ENCODE measurements at regions not wholly inside any gene's neighbourhood (a gene's known extent, or its start where the extent isn't known, plus 50 kb on each side); places are given as distances from the start of the nearest gene placed in this dataset.

GRCh38 chr7:32428546-32428945 lies 61.6 kb downstream of the LSM5 start:
- DNase-seq (ENCODE audit: low spot score): no peak

- peak; percentile 82 for DNase-seq (ENCODE audit: low spot score)
These were observed 62.4 kb downstream of the LSM5 start for GRCh38 chr7:32427769-32428291.

GRCh38 chr7:32416846-32417245 lies 73.3 kb downstream of the LSM5 start:
- no peak for DNase-seq (ENCODE audit: low spot score)

GRCh38 chr7:32415936-32416335 lies 74.2 kb downstream of the LSM5 start:
- DNase-seq (ENCODE audit: low spot score): no peak

GRCh38 chr7:32415519-32415918 lies 74.7 kb downstream of the LSM5 start:
- no peak for DNase-seq (ENCODE audit: low spot score)

- no peak for DNase-seq (ENCODE audit: low spot score)
These were observed 77.7 kb downstream of the LSM5 start for GRCh38 chr7:32412471-32412870.

GRCh38 chr7:32410545-32410944 lies 79.6 kb downstream of the LSM5 start:
- no peak for DNase-seq (ENCODE audit: low spot score)

- DNase-seq (ENCODE audit: low spot score): no peak
These were observed 83.8 kb downstream of the LSM5 start for GRCh38 chr7:32406386-32406785.

- no peak for DNase-seq (ENCODE audit: low spot score)
These were observed 86.5 kb downstream of the LSM5 start for GRCh38 chr7:32403463-32404229.

GRCh38 chr7:32400676-32401075 lies 89.5 kb downstream of the LSM5 start:
- DNase-seq (ENCODE audit: low spot score): no peak

GRCh38 chr7:32399311-32399710 lies 90.9 kb downstream of the LSM5 start:
- DNase-seq (ENCODE audit: low spot score): no peak

- no peak for DNase-seq (ENCODE audit: low spot score)
These were observed 95.0 kb downstream of the LSM5 start for GRCh38 chr7:32395168-32395567.

- DNase-seq (ENCODE audit: low spot score): no peak
These were observed 96.3 kb downstream of the LSM5 start for GRCh38 chr7:32393861-32394260.

GRCh38 chr7:32390210-32390609 lies 100.0 kb downstream of the LSM5 start:
- DNase-seq (ENCODE audit: low spot score): no peak

- DNase-seq (ENCODE audit: low spot score): no peak
These were observed 104.7 kb downstream of the LSM5 start for GRCh38 chr7:32385316-32385956.

- no peak for DNase-seq (ENCODE audit: low spot score)
These were observed 109.1 kb downstream of the LSM5 start for GRCh38 chr7:32381024-32381601.

GRCh38 chr7:32379510-32380112 lies 110.6 kb downstream of the LSM5 start:
- DNase-seq (ENCODE audit: low spot score): no peak

- no peak for DNase-seq (ENCODE audit: low spot score)
These were observed 111.2 kb downstream of the LSM5 start for GRCh38 chr7:32378988-32379387.

- DNase-seq (ENCODE audit: low spot score): no peak
These were observed 125.6 kb downstream of the LSM5 start for GRCh38 chr7:32364581-32364980.

GRCh38 chr7:32360127-32360526 lies 130.1 kb downstream of the LSM5 start:
- DNase-seq (ENCODE audit: low spot score): no peak

GRCh38 chr7:32357535-32358277 lies 132.5 kb downstream of the LSM5 start:
- no peak for DNase-seq (ENCODE audit: low spot score)

- no peak for DNase-seq (ENCODE audit: low spot score)
These were observed 142.8 kb downstream of the LSM5 start for GRCh38 chr7:32347244-32347828.
